ENCODE measurements at regions not wholly inside any gene's neighbourhood (a gene's known extent, or its start where the extent isn't known, plus 50 kb on each side); places are given as distances from the start of the nearest gene placed in this dataset.

DNA sequence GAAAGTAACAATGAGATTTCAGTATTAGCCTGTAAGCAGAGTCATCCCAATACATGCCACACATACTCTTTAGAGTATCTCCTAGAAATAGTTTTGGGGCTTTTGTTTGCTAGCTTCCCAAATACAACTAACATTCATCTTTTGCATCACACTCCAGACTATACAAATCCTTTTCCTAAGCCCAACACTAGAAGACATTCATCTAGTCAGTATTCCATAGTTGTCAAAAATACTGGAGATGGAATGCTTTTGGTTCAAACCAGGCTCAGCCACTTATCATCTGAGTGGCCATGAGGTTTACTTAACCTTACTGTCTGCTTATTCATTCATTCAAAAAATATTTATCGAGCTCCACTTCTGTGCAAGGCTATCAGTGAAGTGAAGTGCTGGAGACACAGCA, 205.1 kb upstream of the SGCD start:
- no peak overlapping the region for H3K4me3 Mint-ChIP-seq
- no peaks in the 10 kb centered on the region for H3K36me3 Mint-ChIP-seq (ENCODE audit: low read depth)
- peaks cover 9% of the 10 kb centered on the region for H3K27me3 Mint-ChIP-seq
- DNase-seq (no peak), ATAC-seq (no peak)
- no peaks in the 10 kb centered on the region for H3K4me1 Mint-ChIP-seq
- H3K27ac Mint-ChIP-seq = no peak overlapping the region
- H3K9me3 Mint-ChIP-seq = no peaks in the 10 kb centered on the region

GRCh38 chr5:156124708-156125107, 202.3 kb upstream of the SGCD start:
- Mint-ChIP-seq H3K27ac (no peak overlapping the region), H3K27me3 (peaks cover 6% of the 10 kb centered on the region), H3K9me3 (no peaks in the 10 kb centered on the region), H3K4me1 (no peaks in the 10 kb centered on the region), H3K4me3 (no peak overlapping the region), H3K36me3 (ENCODE audit: low read depth) (no peaks in the 10 kb centered on the region)
- ATAC-seq = no peak
- no peak for DNase-seq

- Mint-ChIP-seq H3K27me3 (peaks cover 3% of the 10 kb centered on the region), H3K4me1 (no peaks in the 10 kb centered on the region), H3K9me3 (no peaks in the 10 kb centered on the region), H3K4me3 (no peak overlapping the region), H3K36me3 (ENCODE audit: low read depth) (no peaks in the 10 kb centered on the region), H3K27ac (no peak overlapping the region)
- ATAC-seq = no peak
- DNase-seq = no peak
These were observed 201.8 kb upstream of the SGCD start for GRCh38 chr5:156125118-156125517.

DNA sequence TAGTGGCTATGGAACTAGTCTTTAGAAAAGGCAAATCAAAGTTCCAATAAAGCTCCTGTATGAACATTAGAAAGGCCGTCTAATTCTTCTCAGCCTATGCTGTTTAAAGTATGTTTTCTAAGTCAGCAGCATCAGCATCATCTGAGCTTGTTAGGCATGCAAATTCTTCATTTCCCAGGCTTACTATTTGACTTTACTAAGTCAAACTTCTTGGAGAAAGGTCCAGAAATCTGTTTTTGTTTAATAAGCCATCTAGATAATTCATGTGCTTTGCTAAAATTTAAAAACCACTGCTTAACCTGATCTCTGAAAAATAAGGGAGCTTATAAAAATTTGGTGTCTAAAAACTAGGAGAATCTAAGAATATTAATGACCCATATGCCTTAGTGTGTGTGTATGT, 200.2 kb upstream of the SGCD start:
- DNase-seq (no peak), ATAC-seq (no peak)
- H3K27me3 Mint-ChIP-seq = no peaks in the 10 kb centered on the region
- no peaks in the 10 kb centered on the region for H3K36me3 Mint-ChIP-seq (ENCODE audit: low read depth)
- H3K9me3 Mint-ChIP-seq = no peaks in the 10 kb centered on the region
- no peaks in the 10 kb centered on the region for H3K4me1 Mint-ChIP-seq
- H3K4me3 Mint-ChIP-seq = no peak overlapping the region
- H3K27ac Mint-ChIP-seq = no peak overlapping the region

DNA sequence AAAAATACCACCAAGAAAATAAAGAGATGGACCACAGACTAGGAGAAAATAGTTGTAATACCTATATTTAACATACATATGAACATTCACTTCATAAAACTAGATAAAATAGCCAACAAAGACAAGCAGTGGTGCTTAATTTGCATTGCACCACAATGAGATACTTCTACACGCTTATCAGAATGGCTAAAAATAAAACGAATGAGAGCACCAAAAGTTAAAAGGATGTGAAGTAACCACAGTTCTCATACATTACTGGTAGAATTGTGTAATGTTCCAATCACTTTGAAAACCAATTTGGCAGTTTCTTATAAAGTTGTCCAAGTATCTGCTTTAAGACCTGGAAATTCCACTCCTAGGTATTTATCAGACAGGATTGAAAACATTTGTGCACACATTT, 198.9 kb upstream of the SGCD start:
- H3K4me1 Mint-ChIP-seq = no peaks in the 10 kb centered on the region

DNA sequence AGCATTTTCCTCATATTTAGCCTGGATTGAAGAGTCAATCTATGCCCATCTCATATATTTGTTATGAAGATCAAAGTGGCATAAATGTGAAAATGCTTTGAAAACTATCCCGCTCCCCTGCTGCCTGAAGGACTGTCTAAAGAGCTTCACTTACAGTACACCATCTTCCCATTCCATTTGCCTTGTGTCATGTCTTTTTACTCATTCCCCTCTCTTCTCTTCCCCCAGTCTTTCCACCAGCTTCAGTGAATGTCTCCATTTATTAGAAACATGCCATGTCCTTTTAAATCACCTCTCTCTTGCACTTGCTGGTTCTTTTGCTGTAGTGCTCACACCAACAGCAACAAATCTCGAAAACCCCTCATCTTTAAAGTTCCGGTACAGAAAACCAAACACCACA, 192.7 kb upstream of the SGCD start:
- H3K36me3 Mint-ChIP-seq (ENCODE audit: low read depth) = no peaks in the 10 kb centered on the region
- no peak overlapping the region for H3K4me3 Mint-ChIP-seq
- no peak for ATAC-seq
- no peaks in the 10 kb centered on the region for H3K4me1 Mint-ChIP-seq
- no peaks in the 10 kb centered on the region for H3K9me3 Mint-ChIP-seq
- H3K27me3 Mint-ChIP-seq = peaks cover 3% of the 10 kb centered on the region
- no peak overlapping the region for H3K27ac Mint-ChIP-seq
- no peak for DNase-seq

More for the DNA sequence above, 198.9 kb upstream of the SGCD start:
- no peak for DNase-seq
- peaks cover 3% of the 10 kb centered on the region for H3K27me3 Mint-ChIP-seq
- no peak overlapping the region for H3K27ac Mint-ChIP-seq
- no peaks in the 10 kb centered on the region for H3K36me3 Mint-ChIP-seq (ENCODE audit: low read depth)
- no peaks in the 10 kb centered on the region for H3K9me3 Mint-ChIP-seq
- ATAC-seq = no peak
- no peak overlapping the region for H3K4me3 Mint-ChIP-seq

DNA sequence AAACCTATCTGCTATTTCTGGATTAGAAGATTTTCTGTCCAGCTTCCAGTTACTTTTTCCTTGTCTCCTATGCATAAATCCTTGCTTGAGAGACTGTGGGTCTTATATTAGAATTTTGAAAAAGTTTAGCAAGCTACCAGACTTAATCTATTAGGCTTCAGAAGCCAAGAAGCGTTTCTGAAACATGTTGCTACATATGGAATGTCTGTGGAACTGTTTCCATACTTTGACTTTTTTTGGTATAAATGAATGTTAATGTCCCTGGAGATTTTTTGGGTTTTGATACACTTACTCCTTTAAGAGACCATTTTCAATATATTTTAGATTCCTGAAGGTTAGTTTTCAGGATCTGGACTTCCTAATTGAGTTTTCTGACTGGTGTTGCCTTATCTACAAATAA, 191.4 kb upstream of the SGCD start:
- Mint-ChIP-seq H3K36me3 (ENCODE audit: low read depth) (no peaks in the 10 kb centered on the region), H3K27ac (no peak overlapping the region), H3K4me1 (no peaks in the 10 kb centered on the region), H3K9me3 (peaks cover 5% of the 10 kb centered on the region), H3K27me3 (peaks cover 7% of the 10 kb centered on the region), H3K4me3 (no peak overlapping the region)
- DNase-seq (no peak), ATAC-seq (no peak)

GRCh38 chr5:156137071-156137869, 189.7 kb upstream of the SGCD start:
- H3K9me3 Mint-ChIP-seq = peaks cover 7% of the 10 kb centered on the region
- no peak overlapping the region for H3K27ac Mint-ChIP-seq
- DNase-seq (no peak), ATAC-seq (no peak)
- peaks cover 3% of the 10 kb centered on the region for H3K27me3 Mint-ChIP-seq
- H3K4me3 Mint-ChIP-seq = no peak overlapping the region
- no peaks in the 10 kb centered on the region for H3K36me3 Mint-ChIP-seq (ENCODE audit: low read depth)
- no peaks in the 10 kb centered on the region for H3K4me1 Mint-ChIP-seq

DNA sequence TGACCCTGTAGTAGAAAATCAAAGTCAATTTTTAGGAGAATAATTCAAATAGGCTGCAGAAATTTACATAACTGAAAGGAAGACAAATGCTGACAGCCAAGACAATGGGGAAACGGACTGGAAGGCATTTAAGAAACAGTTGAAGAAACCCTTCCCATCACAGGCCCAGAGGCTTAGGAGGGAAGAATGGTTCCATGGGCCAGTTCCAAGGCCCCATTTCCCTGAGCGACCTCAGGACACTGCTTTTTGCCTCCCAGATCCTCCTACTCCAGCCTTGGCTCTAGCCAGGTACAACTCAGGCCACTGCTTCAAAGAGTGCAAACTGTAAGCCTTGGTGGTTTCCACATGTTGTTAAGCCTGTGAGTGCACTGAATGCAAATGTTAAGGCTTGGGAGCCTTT, 184.1 kb upstream of the SGCD start:
- peaks cover 3% of the 10 kb centered on the region for H3K27me3 Mint-ChIP-seq

DNA sequence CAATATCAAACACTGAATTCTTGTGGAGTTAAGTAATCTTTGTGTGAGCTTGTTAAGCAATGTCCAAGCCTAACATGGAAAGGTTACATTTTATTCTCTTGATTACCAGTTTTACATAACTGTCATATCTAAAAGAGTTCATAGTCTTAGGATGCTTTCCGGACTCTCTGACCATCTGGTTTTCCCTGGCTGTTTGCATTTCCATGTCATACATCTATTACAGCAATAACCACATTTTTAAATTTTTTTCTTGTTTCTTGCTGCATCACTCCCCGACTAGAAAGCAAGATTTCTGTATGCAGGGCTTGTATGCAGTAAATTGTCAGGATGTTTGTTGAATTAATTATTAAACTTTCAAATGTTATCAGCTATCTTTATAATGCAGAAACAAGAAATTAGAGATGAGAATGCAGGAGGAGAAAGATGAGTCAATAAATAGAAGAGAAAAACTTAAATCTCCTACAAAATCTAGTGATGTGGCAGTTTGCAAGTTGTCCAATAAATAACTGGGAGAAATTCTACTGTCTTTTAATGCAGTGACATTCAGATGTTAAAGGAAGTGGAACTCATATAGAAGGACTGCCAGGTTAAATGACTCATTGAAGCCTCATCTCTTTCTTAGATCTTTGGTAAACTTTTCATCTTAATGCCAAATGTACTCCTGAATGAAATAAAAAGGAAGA, 179.6 kb upstream of the SGCD start:
- no peak for DNase-seq
- H3K27ac Mint-ChIP-seq = no peak overlapping the region
- no peaks in the 10 kb centered on the region for H3K36me3 Mint-ChIP-seq (ENCODE audit: low read depth)
- H3K4me1 Mint-ChIP-seq = no peaks in the 10 kb centered on the region
- no peak for ATAC-seq
- no peaks in the 10 kb centered on the region for H3K27me3 Mint-ChIP-seq
- no peak overlapping the region for H3K4me3 Mint-ChIP-seq
- peaks cover 3% of the 10 kb centered on the region for H3K9me3 Mint-ChIP-seq

More for the DNA sequence above, 184.1 kb upstream of the SGCD start:
- ATAC-seq (no peak), DNase-seq (no peak)
- H3K27ac Mint-ChIP-seq = no peak overlapping the region
- H3K4me3 Mint-ChIP-seq = no peak overlapping the region
- H3K36me3 Mint-ChIP-seq (ENCODE audit: low read depth) = no peaks in the 10 kb centered on the region
- peaks cover 12% of the 10 kb centered on the region for H3K9me3 Mint-ChIP-seq
- no peaks in the 10 kb centered on the region for H3K4me1 Mint-ChIP-seq

GRCh38 chr5:156147944-156148285, 179.0 kb upstream of the SGCD start:
- Mint-ChIP-seq H3K27me3 (no peaks in the 10 kb centered on the region), H3K27ac (no peak overlapping the region), H3K36me3 (ENCODE audit: low read depth) (no peaks in the 10 kb centered on the region), H3K4me1 (no peaks in the 10 kb centered on the region), H3K4me3 (no peak overlapping the region), H3K9me3 (no peaks in the 10 kb centered on the region)
- DNase-seq = no peak
- no peak for ATAC-seq

DNA sequence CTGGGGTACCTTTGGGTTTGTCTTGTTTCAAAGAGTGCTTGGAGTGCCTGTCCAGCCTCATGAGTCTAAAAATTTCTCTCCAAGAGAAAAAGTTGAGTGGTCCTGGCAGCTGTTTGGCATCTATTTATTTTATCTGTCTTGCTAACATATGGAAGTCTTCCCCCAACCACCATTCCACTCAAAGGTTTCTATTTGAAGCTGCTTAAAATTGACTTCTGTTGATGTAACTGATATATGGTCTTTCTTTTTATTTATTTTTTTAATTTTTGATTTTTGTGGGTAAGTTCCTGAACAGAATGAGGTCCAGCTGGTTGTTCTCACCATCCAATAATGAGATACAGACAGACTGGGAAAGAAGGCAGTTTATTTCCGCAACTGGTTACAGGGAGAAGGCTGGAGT, 178.7 kb upstream of the SGCD start:
- ATAC-seq = no peak
- Mint-ChIP-seq H3K4me1 (no peaks in the 10 kb centered on the region), H3K27ac (no peak overlapping the region)

DNA sequence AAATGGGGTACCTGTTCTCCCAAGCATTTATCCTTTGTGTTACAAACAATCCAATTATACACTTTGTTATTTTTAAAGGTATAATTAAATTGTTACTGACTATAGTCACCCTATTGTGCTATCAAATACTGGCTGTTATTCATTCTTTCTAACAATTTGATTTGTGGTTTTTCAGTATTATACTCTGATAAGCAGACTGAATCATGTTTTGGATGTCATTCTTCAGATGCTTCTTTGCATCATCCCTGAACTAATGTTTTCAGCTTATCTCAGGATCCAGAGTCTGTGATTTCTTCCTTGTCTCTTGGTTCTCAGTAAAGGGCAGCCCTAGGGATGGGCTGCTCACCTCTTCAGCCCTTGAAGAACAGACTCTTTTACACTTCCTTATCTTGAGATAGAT, 177.8 kb upstream of the SGCD start:
- peaks cover 4% of the 10 kb centered on the region for H3K27me3 Mint-ChIP-seq
- H3K4me1 Mint-ChIP-seq = no peaks in the 10 kb centered on the region
- no peaks in the 10 kb centered on the region for H3K9me3 Mint-ChIP-seq
- no peak overlapping the region for H3K27ac Mint-ChIP-seq
- ATAC-seq (no peak), DNase-seq (no peak)
- H3K36me3 Mint-ChIP-seq (ENCODE audit: low read depth) = no peaks in the 10 kb centered on the region
- no peak overlapping the region for H3K4me3 Mint-ChIP-seq

More for the DNA sequence above, 178.7 kb upstream of the SGCD start:
- no peak for DNase-seq
- no peaks in the 10 kb centered on the region for H3K9me3 Mint-ChIP-seq
- no peak overlapping the region for H3K4me3 Mint-ChIP-seq
- H3K27me3 Mint-ChIP-seq = no peaks in the 10 kb centered on the region
- H3K36me3 Mint-ChIP-seq (ENCODE audit: low read depth) = no peaks in the 10 kb centered on the region

DNA sequence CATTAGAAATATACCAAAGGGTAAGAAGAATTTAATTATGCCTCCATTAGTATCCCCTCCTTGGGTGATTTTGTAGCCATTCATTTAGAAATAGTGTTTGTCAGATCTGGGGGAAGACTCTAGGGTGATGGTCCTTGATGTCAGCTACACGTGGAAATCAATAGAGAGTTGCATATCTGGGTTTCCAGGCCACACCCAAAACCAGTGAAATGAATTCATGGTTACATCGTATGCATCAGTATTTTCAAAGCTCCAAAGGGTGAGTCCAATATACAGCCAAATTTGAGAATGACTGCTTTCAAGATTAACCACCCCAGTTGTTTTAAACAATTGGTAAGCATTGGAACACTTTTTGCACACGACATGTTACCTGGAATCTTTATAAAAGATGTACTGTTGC, 173.4 kb upstream of the SGCD start:
- ATAC-seq = no peak
- H3K27me3 Mint-ChIP-seq = peaks cover 4% of the 10 kb centered on the region
- no peaks in the 10 kb centered on the region for H3K9me3 Mint-ChIP-seq
- no peak overlapping the region for H3K4me3 Mint-ChIP-seq
- H3K27ac Mint-ChIP-seq = no peak overlapping the region
- DNase-seq = no peak
- H3K36me3 Mint-ChIP-seq (ENCODE audit: low read depth) = no peaks in the 10 kb centered on the region
- H3K4me1 Mint-ChIP-seq = no peaks in the 10 kb centered on the region

- Mint-ChIP-seq H3K4me1 (no peaks in the 10 kb centered on the region), H3K27ac (no peak overlapping the region), H3K36me3 (ENCODE audit: low read depth) (no peaks in the 10 kb centered on the region), H3K4me3 (no peak overlapping the region), H3K27me3 (peaks cover 4% of the 10 kb centered on the region), H3K9me3 (no peaks in the 10 kb centered on the region)
- no peak for DNase-seq
- no peak for ATAC-seq
These were observed 172.2 kb upstream of the SGCD start for GRCh38 chr5:156154757-156155156.
